Lung (tissue), 11 donors: ENCODE measurements at regions not wholly inside any gene's neighbourhood (a gene's known extent, or its start where the extent isn't known, plus 50 kb on each side); places are given as distances from the start of the nearest gene placed in this dataset.
A peak's percentile ranks its signal among the peaks of the same experiment; 100 is the strongest.

Experiments
- ATAC-seq: fragments of 200-7000 bp; cut with Tn5 transposase; one replicate; pipeline ENCODE4 v1.9.1; 2020; ENCODE audit warnings: moderate number of reproducible peaks; ENCODE audit not compliant: insufficient read depth, low FRiP score
- DNase-seq, 3 donors: peaks; one replicate each; pipeline ENCODE4 v3.0.0-alpha.2; 2013 to 2017
- H3K27ac ChIP-seq, 2 donors: one replicate each; pipeline ENCODE4 v1.5.1; 2013; ENCODE audit warnings: mild to moderate bottlenecking in 2 of 2, moderate library complexity in 2 of 2, control low read depth in 1 of 2, inconsistent platforms in 1 of 2, low read depth in 1 of 2, low read length in 1 of 2
- H3K27me3 ChIP-seq, 3 donors: one replicate each; pipeline ENCODE4 v1.5.1; 2013; ENCODE audit warnings: low read length in 2 of 3; ENCODE audit not compliant: control insufficient read depth in 3 of 3, insufficient read depth in 3 of 3
- H3K36me3 ChIP-seq, 4 donors: one replicate each; pipeline ENCODE4 v1.5.1; 2013; ENCODE audit warnings: low read length in 4 of 4, mild to moderate bottlenecking in 1 of 4, moderate library complexity in 1 of 4; ENCODE audit not compliant: control insufficient read depth in 4 of 4, insufficient read depth in 4 of 4
- H3K4me1 ChIP-seq, 5 donors: one replicate each; pipeline ENCODE4 v1.5.1; 2013; ENCODE audit warnings: low read length in 5 of 5, mild to moderate bottlenecking in 2 of 5, moderate library complexity in 1 of 5; ENCODE audit not compliant: control insufficient read depth in 5 of 5, insufficient read depth in 5 of 5
- H3K4me3 ChIP-seq: one replicate; pipeline ENCODE4 v1.5.1; 2013; ENCODE audit warnings: mild to moderate bottlenecking, control low read depth, moderate library complexity
- H3K9ac ChIP-seq, 2 donors: one replicate each; pipeline ENCODE4 v1.5.1; 2013; ENCODE audit warnings: low read length in 2 of 2, control low read depth in 1 of 2; ENCODE audit not compliant: insufficient read depth in 1 of 2
- H3K9me3 ChIP-seq, 4 donors: one replicate each; pipeline ENCODE4 v1.5.1; 2013; ENCODE audit warnings: low read length in 3 of 4, mild to moderate bottlenecking in 1 of 4, moderate library complexity in 1 of 4; ENCODE audit not compliant: control insufficient read depth in 4 of 4, insufficient read depth in 3 of 4
- CTCF ChIP-seq: IDR thresholded peaks from 2 replicates; pipeline ENCODE4 v1.5.1; 2012; ENCODE audit warnings: mild to moderate bottlenecking; ENCODE audit errors: control extremely low read depth, extremely low read depth
- WGBS, 2 donors: extraction: QIAGEN DNeasy Blood & Tissue Kit; methylation state at CpG; one replicate each; pipeline ENCODE4 v1.1.7; 2013; 5-methylcytosine and 5-hydroxymethylcytosine counted together
- donor health status: control.
- donor health status: control.
- donor health status: Bipolar disorder and iron deficiency.
- donor health status: healthy.
- donor health status: DM: yes; HTN: yes; CAD: no.

GRCh38 chr22:44409974-44410316 is 88.1 kb downstream of the RTL6 start:
- no peak for TF ChIP-seq CTCF
- WGBS, 2 donors: 84 to 96% methylated on average over 7 of the region's 7 CpGs
- Histone ChIP-seq H3K9ac (no peak overlapping the region), H3K9me3 (peaks cover 0 to 3% (median 0%) of the 10 kb centered on the region in 4 donors), H3K27ac (no peak overlapping the region), H3K4me3 (no peak overlapping the region), H3K27me3 (peaks cover 0 to 4% (median 0%) of the 10 kb centered on the region in 3 donors), H3K4me1 (peaks cover 0 to 24% (median 0%) of the 10 kb centered on the region in 5 donors), H3K36me3 (no peaks in the 10 kb centered on the region)
- no peak for DNase-seq
- no peak for ATAC-seq

GRCh38 chr22:44409211-44409973 is 88.6 kb downstream of the RTL6 start:
- WGBS, 2 donors: 81 to 84% methylated on average over 24 of the region's 24 CpGs
- peak overlapping the region in 1 of 2 donors; percentile 25 for H3K9ac ChIP-seq

GRCh38 chr22:44408829-44409192 is 89.2 kb downstream of the RTL6 start:
- Histone ChIP-seq H3K9me3 (peaks cover 0 to 3% (median 0%) of the 10 kb centered on the region in 4 donors), H3K27me3 (peaks cover 0 to 4% (median 0%) of the 10 kb centered on the region in 3 donors), H3K27ac (no peak overlapping the region), H3K36me3 (no peaks in the 10 kb centered on the region), H3K4me3 (no peak overlapping the region), H3K4me1 (peaks cover 0 to 24% (median 0%) of the 10 kb centered on the region in 5 donors), H3K9ac (no peak overlapping the region)
- no peak for TF ChIP-seq CTCF
- no peak for DNase-seq
- no peak for ATAC-seq
- WGBS, 2 donors: 79 to 83% methylated on average over 7 of the region's 7 CpGs

More at GRCh38 chr22:44409211-44409973, 88.6 kb downstream of the RTL6 start:
- ATAC-seq: no peak
- no peak for TF ChIP-seq CTCF
- H3K4me3 ChIP-seq: no peak overlapping the region
- H3K27me3 ChIP-seq: peaks cover 0 to 4% (median 0%) of the 10 kb centered on the region in 3 donors
- no peaks in the 10 kb centered on the region for H3K36me3 ChIP-seq
- peaks cover 0 to 3% (median 0%) of the 10 kb centered on the region in 4 donors for H3K9me3 ChIP-seq
- H3K4me1 ChIP-seq: peaks cover 0 to 24% (median 0%) of the 10 kb centered on the region in 5 donors
- no peak overlapping the region for H3K27ac ChIP-seq
- DNase-seq: no peak
